HG03196 (cell line): ENCODE measurements at regions not wholly inside any gene's neighbourhood (a gene's known extent, or its start where the extent isn't known, plus 50 kb on each side); places are given as distances from the start of the nearest gene placed in this dataset.

Experiments used
- ATAC-seq: cut with Tn5 transposase; IDR thresholded peaks from one replicate; pipeline ENCODE4 v1.9.1; 2021; ENCODE audit not compliant: unreplicated experiment

- no peak for ATAC-seq
Observed at GRCh38 chr22:18731075-18731666, 119.5 kb upstream of the RIMBP3 start.

- peak; percentile 99 for ATAC-seq
Observed at GRCh38 chr22:18730410-18730809, 118.7 kb upstream of the RIMBP3 start.
